CD4-positive, alpha-beta T cell (primary cell): ENCODE measurements at regions not wholly inside any gene's neighbourhood (a gene's known extent, or its start where the extent isn't known, plus 50 kb on each side); places are given as distances from the start of the nearest gene placed in this dataset.

Source experiments
- ATAC-seq: fragments of 200-7000 bp; cut with Tn5 transposase; one replicate; pipeline ENCODE4 v1.10.0; 2022; ENCODE audit warnings: mild to moderate bottlenecking; ENCODE audit not compliant: poor library complexity
- CTCF ChIA-PET: fragments of 350-600 bp; sonication (Branson Sonifier 250); formaldehyde crosslinking; loops from one replicate; lab custom pipeline; 2021; ENCODE audit warnings: antibody characterized with exemption, inconsistent platforms; lab: Charles Lee
- POLR2A ChIA-PET: fragments of 350-600 bp; sonication (Branson Sonifier 250); formaldehyde crosslinking; loops from one replicate; lab custom pipeline; 2021; ENCODE audit warnings: antibody characterized with exemption, inconsistent platforms; lab: Charles Lee
- DNase-seq, 14 experiments: peaks; one replicate each; pipeline ENCODE4 v3.0.0-alpha.2; 2013 to 2020; ENCODE audit warnings: mixed read lengths in 2 of 14
- H3K27ac ChIP-seq, 2 donors: one replicate each; pipeline versions ENCODE4 v1.5.1 to v1.7.0; 2013; ENCODE audit warnings: low read length in 2 of 2, low read depth in 1 of 2, mild to moderate bottlenecking in 1 of 2
- H3K27me3 ChIP-seq, 2 experiments: 1 replicate in 1 of 2; 2 replicates in 1 of 2; pipeline versions ENCODE4 v1.6.1 to v1.7.0; 2013; ENCODE audit warnings: low read length in 2 of 2, control low read depth in 1 of 2, mild to moderate bottlenecking in 1 of 2, moderate library complexity in 1 of 2; ENCODE audit not compliant: insufficient read depth in 2 of 2, control insufficient read depth in 1 of 2
- H3K36me3 ChIP-seq: one replicate; pipeline ENCODE4 v1.6.1; 2013; ENCODE audit warnings: low read length, control low read depth; ENCODE audit not compliant: insufficient read depth
- H3K4me1 ChIP-seq: one replicate; pipeline ENCODE4 v1.6.1; 2013; ENCODE audit warnings: low read length, control low read depth; ENCODE audit not compliant: insufficient read depth
- H3K4me3 ChIP-seq: one replicate; pipeline ENCODE4 v1.5.1; 2013; ENCODE audit warnings: mild to moderate bottlenecking, low read length, moderate library complexity
- H3K9me3 ChIP-seq, 2 experiments: 1 replicate in 1 of 2; 2 replicates in 1 of 2; pipeline versions ENCODE4 v1.6.1 to v1.7.0; 2013; ENCODE audit warnings: low read length in 2 of 2, mild to moderate bottlenecking in 2 of 2, control low read depth in 1 of 2, moderate library complexity in 1 of 2; ENCODE audit not compliant: control insufficient read depth in 1 of 2, insufficient read depth in 1 of 2
- H3K27ac Mint-ChIP-seq: one replicate; pipeline ENCODE4 v1.8.0; 2020; ENCODE audit warnings: mixed read lengths
- H3K27me3 Mint-ChIP-seq: one replicate; pipeline ENCODE4 v1.8.0; 2021; ENCODE audit warnings: mixed read lengths
- H3K36me3 Mint-ChIP-seq: one replicate; pipeline ENCODE4 v1.8.0; 2021; ENCODE audit warnings: low read depth, mixed read lengths
- H3K4me1 Mint-ChIP-seq: one replicate; pipeline ENCODE4 v1.8.0; 2021; ENCODE audit warnings: low read depth, mixed read lengths
- H3K4me3 Mint-ChIP-seq: one replicate; pipeline ENCODE4 v1.8.0; 2020; ENCODE audit warnings: mild to moderate bottlenecking, mixed read lengths
- H3K9me3 Mint-ChIP-seq: one replicate; pipeline ENCODE4 v1.8.0; 2020; ENCODE audit warnings: mixed read lengths
- intact Hi-C, 2 experiments: fragments of 100-400 bp; cut with DNase I in 1 of 2; cut with micrococcal nuclease in 1 of 2; formaldehyde crosslinking; loops; one replicate each; pipeline versions ENCODE4 v1.15.1 to v1.9.0; 2023 to 2025; cut with DNase I, micrococcal nuclease
- TF ChIP-seq, protein P1 (sequence below): fragments of 200-600 bp; IDR thresholded peaks from one replicate; pipeline ENCODE4 v1.8.0; 2022; ENCODE audit warnings: antibody characterized with exemption, mild to moderate bottlenecking

DNA sequence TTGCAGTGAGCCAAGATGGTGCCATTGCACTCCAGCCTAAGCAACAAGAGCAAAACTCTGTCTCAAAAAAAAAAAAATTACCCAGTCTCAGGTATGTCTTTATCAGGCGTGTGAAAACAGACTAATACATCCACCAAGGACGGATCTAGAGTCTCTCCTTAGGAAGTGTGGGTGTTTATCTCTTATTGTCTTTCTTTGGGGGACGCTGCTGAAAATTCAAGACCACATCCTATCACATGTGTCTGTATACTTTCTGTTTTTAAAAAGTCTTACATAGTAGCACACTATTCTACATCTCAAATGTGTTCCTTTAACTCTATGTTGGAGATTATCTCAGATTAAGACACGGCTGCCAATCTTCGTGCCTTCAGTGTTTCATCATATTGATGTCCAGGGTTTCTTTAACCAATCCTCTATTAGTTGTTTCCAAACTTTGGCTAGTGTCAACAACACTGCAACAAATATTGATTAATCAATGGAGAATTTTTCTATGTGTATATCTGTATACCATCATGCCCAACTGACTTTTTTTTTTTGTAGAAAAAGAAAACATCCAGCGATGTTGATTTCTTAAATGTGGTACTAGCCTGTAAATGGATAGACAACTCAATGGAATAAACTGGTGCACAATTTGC, 92.3 kb upstream of the KDM7A start:
- ChIA-PET CTCF (no interaction called here), POLR2A (no interaction called here)
- peak overlapping the region; percentile 39 for H3K4me3 Mint-ChIP-seq
- no peaks in the 10 kb centered on the region for H3K27me3 Mint-ChIP-seq
- Histone ChIP-seq H3K4me3 (no peak overlapping the region), H3K36me3 (no peaks in the 10 kb centered on the region), H3K27me3 (no peaks in the 10 kb centered on the region), H3K27ac (no peak overlapping the region), H3K4me1 (peaks cover 13% of the 10 kb centered on the region), H3K9me3 (peaks cover 0 to 3% of the 10 kb centered on the region in 2 experiments)
- peak overlapping the region; percentile 64 for H3K27ac Mint-ChIP-seq
- intact Hi-C loops = no loop called here
- H3K9me3 Mint-ChIP-seq = no peaks in the 10 kb centered on the region
- H3K4me1 Mint-ChIP-seq = peaks cover 22% of the 10 kb centered on the region
- TF ChIP-seq, protein P1, sequence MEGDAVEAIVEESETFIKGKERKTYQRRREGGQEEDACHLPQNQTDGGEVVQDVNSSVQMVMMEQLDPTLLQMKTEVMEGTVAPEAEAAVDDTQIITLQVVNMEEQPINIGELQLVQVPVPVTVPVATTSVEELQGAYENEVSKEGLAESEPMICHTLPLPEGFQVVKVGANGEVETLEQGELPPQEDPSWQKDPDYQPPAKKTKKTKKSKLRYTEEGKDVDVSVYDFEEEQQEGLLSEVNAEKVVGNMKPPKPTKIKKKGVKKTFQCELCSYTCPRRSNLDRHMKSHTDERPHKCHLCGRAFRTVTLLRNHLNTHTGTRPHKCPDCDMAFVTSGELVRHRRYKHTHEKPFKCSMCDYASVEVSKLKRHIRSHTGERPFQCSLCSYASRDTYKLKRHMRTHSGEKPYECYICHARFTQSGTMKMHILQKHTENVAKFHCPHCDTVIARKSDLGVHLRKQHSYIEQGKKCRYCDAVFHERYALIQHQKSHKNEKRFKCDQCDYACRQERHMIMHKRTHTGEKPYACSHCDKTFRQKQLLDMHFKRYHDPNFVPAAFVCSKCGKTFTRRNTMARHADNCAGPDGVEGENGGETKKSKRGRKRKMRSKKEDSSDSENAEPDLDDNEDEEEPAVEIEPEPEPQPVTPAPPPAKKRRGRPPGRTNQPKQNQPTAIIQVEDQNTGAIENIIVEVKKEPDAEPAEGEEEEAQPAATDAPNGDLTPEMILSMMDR = no peak
- DNase-seq = peak in 1 of 14 experiments; percentile 62
- H3K36me3 Mint-ChIP-seq = no peaks in the 10 kb centered on the region
- ATAC-seq = peak; percentile 89

DNA sequence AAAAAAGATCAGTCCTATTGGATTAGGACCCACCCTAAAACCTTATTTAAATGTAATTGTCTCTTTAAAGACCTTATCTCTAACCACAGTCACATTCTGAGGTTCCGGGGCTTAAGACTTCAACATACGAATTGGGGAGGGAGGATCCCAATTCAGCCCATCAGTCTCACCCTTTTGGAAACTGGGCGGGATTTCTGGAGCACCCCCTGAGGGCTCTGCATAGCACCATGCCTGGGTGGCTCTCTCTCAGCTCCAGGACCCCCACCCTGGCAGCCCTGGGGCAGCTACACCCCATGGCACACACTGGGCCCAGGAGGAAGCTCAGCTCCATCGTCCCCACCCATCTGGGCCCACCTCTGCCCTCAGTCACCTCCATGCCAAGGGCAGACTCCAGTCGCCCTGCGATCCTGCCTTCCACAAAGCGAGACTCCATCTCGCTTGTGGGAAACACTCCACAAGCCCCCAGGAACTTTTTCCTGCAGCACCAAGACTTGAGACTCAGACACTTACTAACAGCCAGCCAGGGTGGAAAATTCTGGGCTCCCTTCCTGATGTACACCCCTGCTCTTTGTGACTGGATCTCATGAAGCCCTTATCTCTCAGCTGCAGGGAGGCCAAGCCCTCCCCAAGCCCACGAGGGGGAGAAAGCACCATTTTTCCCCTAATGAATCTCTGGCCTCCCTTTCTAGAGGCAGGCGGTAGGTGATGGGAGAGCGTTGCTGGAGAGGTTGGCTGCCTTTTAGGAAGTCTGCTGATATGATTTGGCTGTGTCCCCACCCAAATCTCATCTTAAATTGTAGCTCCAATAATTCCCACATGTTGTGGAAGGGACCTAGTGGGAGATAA, 90.8 kb upstream of the KDM7A start:
- Mint-ChIP-seq H3K4me1 (peaks cover 36% of the 10 kb centered on the region), H3K9me3 (no peaks in the 10 kb centered on the region), H3K27ac (peak overlapping the region; percentile 33), H3K4me3 (no peak overlapping the region), H3K27me3 (no peaks in the 10 kb centered on the region), H3K36me3 (no peaks in the 10 kb centered on the region)
- Histone ChIP-seq H3K4me1 (peaks cover 27% of the 10 kb centered on the region), H3K9me3 (no peaks in the 10 kb centered on the region), H3K27me3 (no peaks in the 10 kb centered on the region), H3K36me3 (no peaks in the 10 kb centered on the region), H3K4me3 (no peak overlapping the region), H3K27ac (no peak overlapping the region)
- CTCF ChIA-PET = no interaction called here
- TF ChIP-seq, protein P1 = no peak
- POLR2A ChIA-PET = interaction anchor here (0.8 kb wide), 1 partner anchor 92 kb away, joined by 3 read pairs; no protein-coding TSS in a partner anchor
- no peak for ATAC-seq
- intact Hi-C loops = no loop called here
- DNase-seq = peak in 1 of 14 experiments; percentile 10

DNA sequence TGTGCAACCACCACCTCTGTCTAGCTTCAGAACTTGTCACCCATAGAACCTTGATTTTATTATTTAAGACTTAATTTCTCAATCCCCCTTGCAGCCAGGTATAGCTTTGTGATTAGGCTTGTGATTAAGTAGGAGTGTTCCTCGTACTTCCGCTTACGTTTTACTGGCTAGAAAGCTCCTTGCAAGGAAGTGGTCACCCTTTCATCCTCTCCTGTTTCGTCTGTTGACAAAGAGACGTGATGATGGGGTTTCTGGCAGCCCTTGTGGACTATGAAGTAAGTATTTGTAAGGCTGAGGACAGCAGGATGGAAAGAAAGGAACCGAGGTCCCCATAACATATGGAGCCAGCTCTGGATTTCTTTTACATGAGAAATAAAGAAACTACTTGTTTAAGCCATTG, 86.5 kb upstream of the KDM7A start:
- Histone ChIP-seq H3K27ac (no peak overlapping the region), H3K9me3 (no peaks in the 10 kb centered on the region), H3K27me3 (no peaks in the 10 kb centered on the region), H3K4me1 (peaks cover 44% of the 10 kb centered on the region), H3K36me3 (no peaks in the 10 kb centered on the region), H3K4me3 (no peak overlapping the region)
- peak overlapping the region; percentile 58 for H3K4me3 Mint-ChIP-seq
- POLR2A ChIA-PET = interaction anchor here (0.7 to 4.9 kb wide), 11 partner anchors 10 to 101 kb away, joined by 3 to 62 read pairs (median 4); partner anchors contain the start of gene KDM7A
- intact Hi-C loops = loop anchor here in 1 of 2 experiments (1.0 to 2.0 kb wide), 2 partner anchors 32 to 88 kb away; no protein-coding TSS in a partner anchor
- H3K9me3 Mint-ChIP-seq = no peaks in the 10 kb centered on the region
- no peaks in the 10 kb centered on the region for H3K27me3 Mint-ChIP-seq
- peak overlapping the region; percentile 84 for H3K27ac Mint-ChIP-seq
- CTCF ChIA-PET = interaction anchor here (1.6 kb wide), 1 partner anchor 9 kb away, joined by 4 read pairs; no protein-coding TSS in a partner anchor
- no peaks in the 10 kb centered on the region for H3K36me3 Mint-ChIP-seq
- ATAC-seq = peak; percentile 91
- TF ChIP-seq, protein P1 = no peak
- H3K4me1 Mint-ChIP-seq = peaks cover 55% of the 10 kb centered on the region
- DNase-seq = peak in 10 of 14 experiments; percentile 3 to 88 (median 25)
